Left renal pelvis (tissue), 4 donors: ENCODE measurements at regions not wholly inside any gene's neighbourhood (a gene's known extent, or its start where the extent isn't known, plus 50 kb on each side); places are given as distances from the start of the nearest gene placed in this dataset.

Source experiments
- DNase-seq, 4 donors: peaks; one replicate each; pipeline ENCODE4 v3.0.0-alpha.2; 2013; ENCODE audit warnings: low read depth in 4 of 4, low spot score in 3 of 4

DNA sequence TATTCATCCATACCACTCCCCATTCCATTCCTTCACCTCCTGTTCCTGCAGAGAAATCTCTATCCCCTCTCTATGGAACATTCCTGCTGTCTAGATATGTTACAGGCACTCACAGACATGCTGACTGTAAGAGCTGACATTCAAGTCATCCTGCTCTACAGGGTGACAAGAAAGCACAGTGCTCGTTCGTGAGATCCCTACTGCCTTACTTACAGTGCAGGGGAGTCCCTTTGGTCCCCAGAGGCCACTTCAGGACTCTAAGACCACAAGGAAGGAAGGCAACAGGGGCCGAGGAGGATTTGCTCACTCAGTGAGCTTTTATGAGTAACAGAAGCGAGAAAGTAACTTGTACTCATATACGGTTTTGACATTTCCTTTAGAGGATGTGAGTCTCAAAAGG is 110.5 kb downstream of the GAS1 start:
- no peak for DNase-seq

GRCh38 chr9:86836266-86836665 is 111.0 kb downstream of the GAS1 start:
- DNase-seq, result no peak

DNA sequence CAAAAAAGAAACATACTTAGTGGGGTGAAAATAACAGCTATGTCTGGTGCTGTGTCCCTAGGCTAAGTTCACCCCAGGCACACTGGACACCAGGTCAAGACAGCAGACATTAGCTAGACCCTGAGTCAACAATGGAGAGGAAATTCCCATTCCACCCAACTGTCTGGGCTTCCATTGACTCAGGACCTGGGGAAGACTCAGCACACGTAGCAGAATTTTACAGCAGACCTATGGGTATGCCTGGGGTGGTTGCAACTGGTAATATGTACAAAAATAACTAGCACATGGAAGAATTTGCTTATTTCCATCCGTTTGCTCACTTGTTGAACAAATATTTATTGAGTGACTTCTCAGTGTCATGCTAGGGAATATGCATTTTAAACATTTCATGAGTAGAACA is 117.0 kb downstream of the GAS1 start:
- no peak for DNase-seq

- no peak for DNase-seq
These were observed 117.7 kb downstream of the GAS1 start for GRCh38 chr9:86829496-86830046.

DNA sequence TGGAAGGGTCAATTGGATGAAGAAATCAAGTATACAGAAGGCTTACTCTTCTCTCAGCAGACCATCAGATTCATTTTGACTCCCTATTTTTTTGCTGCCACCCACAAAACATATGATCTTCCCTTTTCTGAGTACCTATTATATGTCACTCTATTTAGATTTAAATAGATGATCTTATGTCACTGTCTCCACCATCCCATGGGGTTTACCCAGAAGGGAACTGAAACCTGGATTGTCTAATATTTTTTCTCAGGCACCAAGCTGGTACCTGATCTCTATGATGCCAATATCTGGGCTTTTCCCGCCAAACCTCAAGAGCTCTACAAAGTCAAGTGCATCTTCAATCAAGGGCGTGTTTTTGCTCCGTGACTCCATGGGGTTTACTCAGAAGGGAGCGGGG is 118.7 kb downstream of the GAS1 start:
- DNase-seq, result no peak

DNA sequence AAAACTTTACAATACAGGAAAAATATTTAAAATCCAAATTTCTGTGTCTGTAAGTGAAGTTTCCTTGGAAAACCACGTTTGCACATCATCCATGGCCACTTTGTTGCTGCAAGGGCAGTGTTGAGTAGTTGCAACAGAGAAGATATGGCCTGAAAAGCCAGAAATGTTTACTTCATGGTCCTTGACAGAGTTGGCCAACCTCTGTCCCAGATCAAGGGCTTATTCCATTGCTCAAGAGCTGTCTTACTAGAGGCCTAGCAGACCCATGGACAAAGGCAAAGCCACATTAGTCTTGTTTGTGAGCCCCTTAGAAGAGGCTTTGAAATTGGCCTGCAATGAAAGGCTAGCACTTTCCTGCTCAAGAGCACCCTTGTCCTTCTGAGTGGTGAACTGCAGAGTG is 119.4 kb downstream of the GAS1 start:
- DNase-seq, result no peak

DNA sequence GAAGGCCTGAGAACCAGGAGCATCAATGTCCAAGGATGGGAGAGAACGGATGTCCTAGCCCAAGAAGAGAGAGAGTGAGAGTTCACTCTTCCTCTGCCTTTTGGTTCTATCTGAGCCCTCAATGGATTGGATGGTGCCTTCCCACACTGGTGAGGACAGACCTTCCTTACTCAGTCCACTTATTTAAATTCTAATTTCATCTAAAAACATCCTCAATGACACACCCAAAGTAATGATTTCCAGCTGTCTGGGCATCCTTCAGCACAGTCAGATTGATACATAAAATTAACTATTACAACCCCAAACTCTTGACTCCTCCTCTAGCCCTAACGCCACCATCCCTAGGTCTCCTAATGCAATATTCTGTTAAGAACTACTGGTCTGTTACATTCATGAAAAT is 122.0 kb downstream of the GAS1 start:
- no peak for DNase-seq

DNA sequence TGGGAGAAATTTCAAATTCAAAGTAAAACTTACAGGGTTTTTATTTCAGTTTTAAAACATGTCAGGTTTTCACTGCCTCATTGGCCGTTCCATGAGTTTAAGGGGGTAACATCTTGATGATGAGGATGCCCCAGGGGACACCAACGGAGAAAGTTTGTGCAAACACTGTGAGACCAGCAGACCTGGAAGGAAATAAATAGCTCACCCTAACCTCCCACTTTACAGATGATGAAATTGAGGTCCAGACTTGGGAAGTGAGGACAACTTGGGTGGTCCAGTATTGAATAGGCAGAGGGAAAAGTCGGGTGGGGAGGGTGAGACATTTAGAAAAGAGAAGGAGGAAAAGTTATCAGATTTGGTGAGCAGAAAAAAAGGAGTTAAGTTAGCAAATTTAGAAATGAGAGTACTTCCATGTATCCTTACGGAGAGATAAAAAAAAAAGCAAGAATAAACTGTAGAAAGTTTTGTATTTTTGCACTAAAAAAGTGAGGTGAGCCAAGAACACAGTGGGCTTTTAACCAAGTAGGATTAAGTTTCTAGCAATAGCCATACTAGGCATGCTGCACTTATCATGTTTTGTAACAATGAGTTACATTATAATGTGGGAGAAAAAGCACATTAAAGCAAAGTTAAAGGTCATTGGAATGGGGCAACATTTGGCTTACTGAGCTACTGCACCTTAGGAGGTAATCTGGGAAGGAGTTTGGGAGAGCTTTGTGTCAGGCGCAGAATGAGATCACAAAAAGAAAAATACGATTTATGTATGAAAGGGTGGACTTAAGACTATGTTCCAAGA is 125.1 kb downstream of the GAS1 start:
- DNase-seq, result no peak

DNA sequence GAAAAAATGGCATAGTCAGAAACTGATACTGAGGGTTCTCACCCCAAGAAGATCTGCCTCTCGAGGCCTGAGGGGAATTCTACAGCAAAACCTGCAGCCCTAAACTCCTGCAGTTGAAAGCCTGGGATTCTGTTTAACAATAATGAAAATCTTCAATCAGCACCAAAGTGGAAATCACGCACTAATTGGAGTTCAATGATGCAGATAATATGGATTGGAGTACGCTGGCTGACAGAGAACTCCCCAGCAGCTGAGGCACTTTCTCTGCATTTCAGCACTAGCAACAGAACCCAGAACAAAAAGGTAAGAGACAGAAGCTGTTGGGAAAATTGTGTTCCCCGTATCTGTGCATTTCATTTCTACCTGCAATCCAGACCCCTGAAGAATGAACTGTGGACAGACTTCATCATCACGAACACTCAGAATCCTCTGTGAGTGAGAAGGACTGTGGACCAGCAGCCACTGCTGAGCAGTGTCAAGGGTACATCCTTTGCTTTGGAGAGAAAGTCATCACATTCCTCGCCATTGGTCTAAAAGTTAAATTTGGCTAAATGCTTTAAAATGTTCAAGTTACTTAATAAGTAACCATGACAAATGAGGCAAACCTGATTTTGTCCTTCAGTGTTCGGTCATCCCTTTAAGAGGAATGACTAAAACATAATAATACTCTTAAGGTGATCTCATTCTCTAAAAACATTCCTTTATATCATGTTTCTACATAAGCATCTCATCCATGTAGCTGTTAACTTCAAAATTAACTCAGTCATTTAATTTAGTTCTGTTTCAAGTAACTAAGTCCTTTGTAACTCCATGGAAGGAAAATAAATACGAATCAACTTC is 126.1 kb downstream of the GAS1 start:
- DNase-seq, result no peak

GRCh38 chr9:86819552-86819951 is 127.8 kb downstream of the GAS1 start:
- no peak for DNase-seq

DNA sequence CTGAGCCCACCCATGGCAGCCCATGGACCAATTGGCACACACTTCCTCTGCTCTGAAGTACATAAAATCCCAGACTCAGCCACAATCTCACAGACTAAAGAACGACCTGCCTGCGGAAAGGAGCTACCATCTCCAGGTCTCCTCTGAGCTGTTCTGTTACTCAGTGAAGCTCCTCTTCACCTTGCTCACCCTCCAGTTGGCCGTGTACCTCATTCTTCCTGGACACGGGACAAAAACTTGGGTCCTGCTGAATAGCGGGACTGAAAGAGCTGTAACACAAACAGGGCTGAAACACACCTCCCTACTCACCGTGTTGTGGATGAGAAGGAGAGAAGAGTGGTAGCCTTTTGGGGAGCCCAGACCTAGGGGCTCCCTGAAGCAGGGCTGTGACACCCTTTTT is 128.7 kb downstream of the GAS1 start:
- no peak for DNase-seq

- no peak for DNase-seq
These were observed 130.4 kb downstream of the GAS1 start for GRCh38 chr9:86816868-86817267.

DNA sequence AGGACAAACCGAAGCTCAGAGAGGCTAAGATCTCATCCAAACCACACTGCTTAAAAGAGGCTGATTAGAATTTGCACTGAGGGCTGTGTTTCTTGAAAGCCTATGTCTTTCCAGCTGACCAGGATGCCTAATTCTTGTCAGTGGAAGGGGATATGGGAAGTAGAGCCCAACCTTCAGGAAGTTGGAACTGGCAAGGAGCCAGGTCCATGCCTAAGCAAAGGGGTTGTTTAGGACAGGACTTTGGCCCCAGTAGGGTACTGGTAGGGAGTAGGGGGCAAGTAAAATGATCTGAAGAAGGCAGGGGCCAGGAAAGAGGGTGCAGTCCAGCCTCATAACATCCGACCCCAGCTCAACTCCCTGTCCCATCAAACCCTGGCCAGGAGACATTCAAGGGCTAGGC is 130.9 kb downstream of the GAS1 start:
- no peak for DNase-seq

- no peak for DNase-seq
These were observed 134.7 kb downstream of the GAS1 start for GRCh38 chr9:86812616-86813015.

GRCh38 chr9:86809759-86810367 is 137.4 kb downstream of the GAS1 start:
- no peak for DNase-seq

DNA sequence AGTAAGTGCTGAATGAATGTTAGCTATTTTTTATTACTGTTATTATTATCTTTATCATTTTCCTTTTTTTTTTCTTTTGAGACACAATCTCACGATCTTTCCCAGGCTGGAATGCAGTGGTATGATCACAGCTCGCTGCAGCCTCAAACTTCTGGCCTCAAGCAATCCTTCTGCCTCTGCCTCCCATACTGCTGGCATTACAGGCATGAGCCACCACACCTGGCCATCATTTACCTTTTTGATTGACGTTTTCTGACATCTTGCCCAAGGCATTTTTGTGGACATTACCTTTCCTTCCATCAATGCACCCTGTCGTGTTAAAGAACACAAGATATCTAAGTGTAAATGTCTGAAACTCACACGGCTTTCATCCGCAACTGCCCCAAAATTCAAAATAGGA is 138.2 kb downstream of the GAS1 start:
- DNase-seq, result no peak

DNA sequence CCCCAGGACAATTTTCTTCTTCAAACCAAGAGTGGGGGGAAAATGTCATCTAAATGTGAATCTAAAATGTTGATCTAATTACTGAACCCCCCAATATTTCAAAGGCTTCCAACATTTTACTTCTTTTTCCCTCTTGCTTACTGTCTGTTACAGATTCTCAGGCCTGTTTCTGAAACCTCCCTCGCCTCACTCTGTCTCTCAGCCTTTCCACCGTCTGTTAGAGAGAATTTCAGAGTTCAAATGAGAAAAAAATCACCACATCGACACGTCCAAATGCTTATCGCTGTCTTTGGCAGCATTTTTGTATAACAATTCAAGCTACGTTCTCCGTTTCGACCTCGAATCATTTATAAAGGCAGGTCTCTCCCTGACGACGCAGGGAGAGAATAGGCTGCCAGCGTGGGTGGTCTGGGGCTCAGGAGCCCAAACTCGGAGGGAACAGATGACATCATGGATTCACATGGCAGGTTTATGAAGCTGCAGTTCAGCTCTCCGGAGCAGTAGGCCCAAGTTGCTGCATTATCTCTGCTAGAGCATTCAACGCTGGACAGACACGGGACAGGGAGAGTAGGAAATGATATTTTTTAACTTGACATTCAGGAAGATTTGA is 139.8 kb downstream of the GAS1 start:
- DNase-seq, result peak in 1 of 4 donors; percentile 64

- DNase-seq, result no peak
These were observed 143.3 kb downstream of the GAS1 start for GRCh38 chr9:86804011-86804410.

GRCh38 chr9:86802900-86803673 is 144.2 kb downstream of the GAS1 start:
- DNase-seq, result no peak

- no peak for DNase-seq
These were observed 146.1 kb downstream of the GAS1 start for GRCh38 chr9:86801246-86801645.
